ENCODE measurements at regions not wholly inside any gene's neighbourhood (a gene's known extent, or its start where the extent isn't known, plus 50 kb on each side); places are given as distances from the start of the nearest gene placed in this dataset.
"Not testable (repeated sequence)": the region's sequence is repeated elsewhere in the genome, so short reads cannot be mapped to it uniquely, and the experiment has no call there.

DNA sequence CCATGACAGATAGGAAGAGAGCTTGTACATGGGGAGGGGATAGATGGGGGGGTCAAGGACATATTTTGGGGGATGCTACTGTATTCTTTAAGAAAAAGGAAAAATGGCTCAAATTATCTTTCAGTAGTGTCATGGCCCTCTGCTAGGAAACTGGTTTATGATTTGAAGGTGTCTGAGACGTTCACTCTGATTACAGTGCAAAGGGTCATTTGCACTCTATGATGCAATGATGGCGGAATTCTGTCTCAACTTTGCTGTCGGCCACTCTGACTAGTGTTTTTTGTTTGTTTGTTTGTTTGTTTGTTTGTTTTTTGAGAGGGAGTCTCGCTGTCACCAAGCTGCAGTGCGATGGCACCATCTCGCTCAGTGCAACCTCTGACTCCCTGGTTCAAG is 180.0 kb downstream of the SOX4 start:
- no peak for DNase-seq

DNA sequence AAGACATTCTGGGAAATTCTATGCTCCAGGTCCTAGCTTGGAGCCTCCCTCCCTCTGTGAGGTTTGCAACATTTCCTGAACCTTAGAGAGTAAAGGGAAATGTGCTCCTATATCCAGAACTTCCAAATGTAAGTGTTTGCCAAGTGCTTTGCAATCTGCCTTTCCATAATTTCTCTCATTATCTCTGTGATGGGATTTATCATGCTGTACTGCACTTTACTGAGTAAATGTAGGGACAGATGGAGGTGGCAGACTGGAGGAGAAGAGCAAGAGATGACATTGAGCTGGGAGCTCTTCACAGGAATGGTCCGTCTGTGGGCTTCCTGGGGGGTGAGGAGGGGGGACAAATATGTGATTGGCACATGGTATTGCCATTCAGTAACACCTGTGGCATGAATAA is 184.3 kb downstream of the SOX4 start:
- DNase-seq, result no peak

DNA sequence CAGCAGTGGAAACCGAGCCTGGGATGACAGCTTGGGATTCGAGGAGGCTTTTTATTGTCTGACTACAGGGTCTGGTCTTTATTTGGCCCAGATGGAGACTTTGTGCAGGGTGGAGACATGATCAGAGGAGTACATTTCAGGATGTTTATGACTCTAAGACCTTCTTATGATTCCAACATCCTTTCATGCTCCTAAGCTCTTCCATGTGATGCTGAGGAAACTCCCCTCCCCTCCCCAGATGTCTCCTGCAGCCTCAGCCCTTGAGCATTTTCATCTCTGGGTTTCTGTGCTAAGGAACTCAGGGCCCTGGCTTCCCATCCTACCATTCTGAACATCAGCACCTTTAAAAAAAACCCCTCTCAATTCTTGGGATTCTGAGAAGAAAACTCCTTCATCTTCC is 186.6 kb downstream of the SOX4 start:
- no peak for DNase-seq

DNA sequence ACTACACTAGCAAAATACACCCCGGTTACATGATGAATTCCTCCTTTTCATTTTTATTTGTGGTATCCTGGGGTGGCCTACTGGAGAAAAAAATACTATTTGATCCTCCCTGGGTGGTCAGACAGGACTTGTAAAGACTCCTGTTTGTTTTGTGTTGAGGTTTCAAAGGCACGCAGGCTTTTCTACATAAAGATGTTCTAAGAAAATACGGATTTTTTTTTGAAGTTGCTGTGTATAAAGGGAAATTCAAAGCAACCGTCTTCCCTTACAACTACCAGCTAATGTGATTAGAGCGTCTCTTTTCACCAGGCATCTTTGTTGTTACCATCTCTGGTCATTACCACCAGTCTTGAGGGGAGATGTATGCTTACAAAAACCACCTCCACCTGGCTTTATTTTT is 187.1 kb downstream of the SOX4 start:
- no peak for DNase-seq

DNA sequence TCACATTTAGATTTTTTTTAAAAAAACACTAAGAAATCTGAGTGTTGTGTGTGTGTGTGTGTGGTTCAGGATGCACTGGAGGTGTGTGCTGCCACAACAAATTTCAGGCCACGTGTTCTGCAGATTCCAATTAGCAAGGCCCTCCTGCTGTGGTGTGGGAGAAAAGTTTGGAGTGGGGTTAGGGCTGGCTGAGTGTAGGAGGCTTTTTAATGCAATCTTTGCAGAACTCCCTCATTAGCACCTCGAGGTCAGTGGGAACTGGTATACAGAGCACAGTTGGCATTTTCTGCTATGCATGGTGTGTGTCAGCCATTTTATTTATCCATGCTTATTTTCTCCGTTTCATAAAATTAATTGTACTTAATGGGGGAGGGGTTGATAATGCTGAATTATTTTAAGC is 187.6 kb downstream of the SOX4 start:
- DNase-seq, result no peak

DNA sequence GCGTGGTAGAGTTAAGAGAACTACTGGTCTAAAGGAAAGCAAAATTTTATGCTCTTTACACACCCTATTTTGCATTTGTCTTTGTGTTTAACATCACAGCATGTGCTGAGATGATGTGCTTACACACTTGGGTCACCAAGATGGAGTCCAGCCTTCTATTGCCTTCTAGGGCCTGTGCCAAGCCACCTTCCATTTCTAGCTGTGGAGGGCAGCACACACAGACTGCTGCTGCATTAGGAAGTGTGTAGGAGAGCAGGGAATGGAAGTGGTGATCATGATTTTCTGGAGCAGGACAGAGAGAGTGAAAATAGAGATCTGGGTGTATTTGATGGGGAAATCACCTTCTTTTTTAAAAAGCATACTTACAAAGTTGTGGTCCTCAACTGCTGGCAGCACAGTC is 191.6 kb downstream of the SOX4 start:
- no peak for DNase-seq

DNA sequence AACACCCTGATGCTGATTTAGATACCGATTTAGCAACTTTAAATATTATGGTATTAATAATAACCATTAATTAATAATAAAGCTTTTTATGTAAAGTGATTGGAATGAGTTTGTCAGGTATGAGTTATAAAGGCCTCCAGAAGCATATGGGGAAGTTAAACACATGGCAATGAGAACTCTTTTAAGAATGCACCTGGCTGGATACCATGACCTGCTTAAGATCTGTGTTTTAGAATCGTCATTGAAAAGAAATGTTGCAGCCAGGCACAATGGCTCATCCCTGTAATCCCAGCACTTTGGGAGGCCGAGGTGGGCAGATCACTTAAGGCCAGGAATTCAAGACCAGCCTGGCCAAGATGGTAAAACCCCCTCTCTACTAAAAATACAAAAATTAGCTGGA is 197.5 kb downstream of the SOX4 start:
- no peak for DNase-seq

DNA sequence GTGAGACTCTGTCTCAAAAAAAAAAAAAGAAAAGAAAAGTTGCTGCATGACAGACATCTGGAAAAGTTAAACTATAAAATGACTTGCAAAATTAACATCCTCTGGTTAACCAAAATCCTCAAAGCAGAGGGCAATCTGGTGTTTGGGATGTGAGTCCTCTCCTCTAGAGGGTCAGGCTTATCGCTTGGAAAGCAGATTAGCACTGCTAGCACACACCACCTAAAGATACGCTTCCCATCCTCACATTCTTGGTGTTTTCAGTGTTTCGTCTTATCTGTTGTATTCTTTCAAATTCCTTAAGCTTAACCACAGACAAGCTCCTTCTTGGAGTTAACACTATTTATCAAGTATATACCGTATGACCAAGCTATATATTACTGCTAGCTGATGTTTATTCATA is 198.0 kb downstream of the SOX4 start:
- no peak for DNase-seq

DNA sequence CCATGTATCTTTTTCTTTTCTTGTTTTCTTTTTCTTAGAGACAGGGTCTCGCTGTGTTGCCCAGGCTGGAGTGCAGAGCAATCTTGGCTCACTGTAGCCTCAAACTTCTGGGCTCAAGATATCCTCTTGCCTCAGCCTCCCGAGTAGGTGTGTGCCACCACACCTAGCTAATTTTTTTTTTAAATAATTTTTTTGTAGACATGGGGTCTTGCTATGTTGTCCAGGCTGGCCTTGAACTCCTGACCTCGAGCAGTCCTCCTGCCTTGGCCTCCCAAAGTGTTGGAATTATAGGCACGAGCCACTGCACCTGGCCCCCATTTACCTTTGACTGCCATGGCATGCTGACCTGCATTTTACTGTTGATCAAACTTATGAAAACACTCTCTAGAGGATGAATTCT is 198.6 kb downstream of the SOX4 start:
- DNase-seq, result no peak

DNA sequence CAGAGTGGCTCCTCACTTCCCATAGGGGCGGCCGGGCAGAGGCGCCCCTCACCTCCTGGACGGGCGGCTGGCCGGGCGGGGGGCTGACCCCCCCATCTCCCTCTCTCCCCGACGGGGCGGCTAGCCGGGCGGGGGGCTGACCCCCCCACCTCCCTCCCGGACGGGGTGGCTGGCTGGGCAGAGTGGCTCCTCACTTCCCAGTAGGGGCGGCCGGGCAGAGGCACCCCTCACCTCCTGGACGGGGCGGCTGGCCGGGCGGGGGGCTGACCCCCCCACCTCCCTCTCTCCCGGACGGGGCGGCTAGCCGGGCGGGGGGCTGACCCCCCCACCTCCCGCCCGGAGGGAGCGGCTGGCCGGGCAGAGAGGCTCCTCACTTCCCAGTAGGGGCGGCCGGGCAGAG is 203.4 kb downstream of the SOX4 start:
- DNase-seq, result not testable (repeated sequence)

DNA sequence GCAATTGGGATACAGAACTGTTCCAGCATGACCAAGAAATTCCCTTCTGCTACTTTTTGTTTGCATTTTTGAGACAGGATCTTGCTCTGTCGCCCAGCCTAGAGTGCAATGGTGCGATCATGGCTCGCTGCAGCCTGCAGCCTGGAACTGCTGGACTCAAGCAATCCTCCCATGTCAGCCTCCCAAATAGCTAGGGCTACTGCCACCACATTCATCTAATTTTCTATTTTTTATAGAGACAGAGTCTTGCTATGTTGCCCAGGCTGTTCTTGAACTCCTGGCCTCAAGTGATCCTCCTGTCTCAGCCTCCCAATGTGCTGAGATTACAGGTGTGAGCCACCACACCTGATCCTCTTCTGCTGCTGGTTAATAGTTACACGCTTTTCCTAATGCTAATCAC is 204.9 kb downstream of the SOX4 start:
- no peak for DNase-seq

DNA sequence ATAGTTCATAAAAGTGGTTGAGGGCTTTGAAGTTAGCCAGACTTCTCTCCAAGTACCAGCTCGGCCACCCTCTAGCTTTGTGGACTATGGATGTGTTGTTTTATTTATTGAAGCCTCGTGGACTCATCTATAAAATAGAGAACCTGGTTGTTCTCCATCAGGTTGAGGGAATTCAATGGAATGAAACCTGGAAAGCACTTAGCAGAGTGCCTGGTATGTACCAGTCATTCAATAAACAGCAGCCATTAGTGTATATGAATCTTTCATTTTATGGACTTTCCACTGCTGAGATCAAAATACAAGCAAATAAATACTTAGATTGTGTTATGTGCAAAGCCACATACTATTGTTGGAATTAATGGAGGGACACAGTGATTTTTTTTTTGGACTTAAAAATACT is 206.8 kb downstream of the SOX4 start:
- DNase-seq, result no peak

DNA sequence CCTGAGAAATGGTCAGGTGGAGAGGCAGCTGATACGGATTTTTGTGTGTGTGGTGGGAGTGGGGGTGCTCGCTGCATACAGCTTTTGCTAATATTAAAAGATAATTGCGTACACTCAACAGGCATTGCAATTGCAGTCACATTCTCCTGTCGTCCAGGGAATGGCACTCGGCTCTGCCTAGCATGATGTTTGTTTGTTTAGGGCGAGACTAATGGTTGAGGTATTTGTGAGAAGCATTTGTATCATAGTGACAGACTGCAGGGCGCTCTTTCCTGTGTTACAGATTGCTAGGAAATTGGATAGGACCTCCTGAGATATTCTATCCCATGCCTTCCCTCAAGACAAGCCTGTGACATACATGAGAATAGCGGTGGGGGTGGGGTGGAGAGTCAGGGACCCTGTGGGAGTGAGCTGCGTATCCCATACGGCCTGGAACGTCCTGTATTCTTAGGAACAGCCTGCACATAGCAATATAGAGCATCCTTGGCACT is 207.4 kb downstream of the SOX4 start:
- no peak for DNase-seq

DNA sequence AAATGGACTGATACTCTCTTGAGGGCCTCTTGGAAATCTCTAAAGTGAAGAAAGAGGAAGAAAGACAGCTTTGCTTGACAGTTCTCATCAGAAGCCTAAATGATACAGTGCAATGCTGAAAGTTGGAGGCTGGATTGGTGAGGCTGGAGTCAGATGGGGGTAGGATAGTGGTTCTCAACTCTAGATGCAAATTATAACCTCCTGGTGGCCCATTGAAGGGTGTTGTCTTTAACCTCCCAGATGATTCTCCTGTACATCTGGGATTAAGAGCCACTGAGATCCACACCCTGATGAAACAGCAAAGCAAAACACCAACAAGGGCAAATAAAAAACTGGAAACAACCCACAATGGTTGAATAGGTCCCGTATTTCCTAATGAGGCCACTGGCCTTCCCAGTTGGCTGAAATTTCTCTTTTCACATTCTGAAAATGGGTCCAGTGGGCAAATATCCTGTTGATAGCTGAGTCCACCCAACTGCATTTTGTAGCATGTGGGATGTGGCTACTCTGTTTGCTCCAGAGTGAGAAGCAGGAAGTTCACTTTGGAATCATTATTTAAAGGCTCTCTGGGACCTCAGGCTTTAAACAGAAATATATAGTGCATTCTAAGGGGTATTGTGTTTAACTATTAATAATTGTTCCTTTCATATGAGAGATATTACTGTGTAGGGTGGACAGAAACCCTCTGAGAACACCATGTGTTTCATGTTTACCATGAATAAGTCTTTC is 208.1 kb downstream of the SOX4 start:
- DNase-seq, result no peak

DNA sequence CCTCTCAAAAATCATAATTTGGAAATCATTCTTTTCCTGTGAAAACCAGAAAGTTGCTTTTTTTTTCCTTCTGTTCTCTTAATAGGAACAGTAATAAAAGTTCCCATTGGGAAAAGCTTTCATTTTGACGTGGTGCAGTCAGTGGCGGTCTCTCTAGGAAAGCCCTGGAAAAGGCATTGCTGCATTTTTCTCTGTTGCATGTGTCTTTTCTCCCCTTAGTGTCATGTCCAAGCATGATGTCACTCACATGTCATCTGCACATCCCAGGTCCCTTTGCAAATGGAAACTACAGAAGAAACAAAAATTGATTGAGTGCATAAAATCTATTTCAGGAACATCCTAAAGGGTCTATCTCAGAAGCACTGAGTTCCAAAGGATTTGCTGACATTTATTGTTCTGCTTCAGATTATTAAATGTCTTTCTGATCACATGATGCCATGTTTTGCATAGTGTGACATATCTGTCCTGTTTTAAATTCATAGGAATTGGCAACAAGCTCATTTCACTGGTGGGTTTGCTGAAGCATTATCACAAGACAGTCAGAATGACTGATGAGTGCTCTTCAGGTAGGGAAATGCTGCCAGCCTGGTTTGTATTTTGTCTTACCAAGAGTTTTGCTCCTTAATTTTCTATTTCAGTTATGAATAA is 208.7 kb downstream of the SOX4 start:
- no peak for DNase-seq

DNA sequence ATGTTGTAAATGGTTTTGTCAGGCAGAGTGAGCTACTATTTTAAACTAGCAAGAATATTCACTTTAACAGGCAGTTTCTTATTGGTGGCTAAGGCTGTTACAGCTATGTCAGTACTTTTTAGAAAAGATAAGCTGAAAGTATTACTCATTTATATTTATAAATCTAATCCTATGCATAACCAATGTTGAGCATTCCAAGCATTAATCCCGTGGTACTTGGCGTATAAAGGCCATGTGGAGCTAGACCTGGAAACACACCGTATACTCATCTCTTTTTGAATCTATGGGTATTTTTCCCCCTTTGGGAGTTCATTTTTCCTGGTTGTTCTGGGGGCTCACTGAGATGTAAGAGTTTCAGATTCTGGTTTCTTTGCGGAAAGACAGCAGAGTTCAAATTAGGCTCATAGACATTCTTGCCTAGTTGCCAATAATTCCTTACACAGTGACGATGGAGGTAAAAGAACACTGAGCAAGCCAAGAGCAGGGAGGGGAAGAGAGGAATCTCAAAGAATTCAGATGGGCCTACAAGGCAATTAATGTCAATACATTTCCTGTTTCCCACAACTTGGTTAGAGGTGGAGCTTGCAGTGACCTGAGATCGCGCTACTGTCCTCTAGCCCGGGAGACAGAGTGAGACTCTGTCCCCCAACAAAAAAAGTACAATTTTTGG is 211.5 kb downstream of the SOX4 start:
- DNase-seq, result no peak

DNA sequence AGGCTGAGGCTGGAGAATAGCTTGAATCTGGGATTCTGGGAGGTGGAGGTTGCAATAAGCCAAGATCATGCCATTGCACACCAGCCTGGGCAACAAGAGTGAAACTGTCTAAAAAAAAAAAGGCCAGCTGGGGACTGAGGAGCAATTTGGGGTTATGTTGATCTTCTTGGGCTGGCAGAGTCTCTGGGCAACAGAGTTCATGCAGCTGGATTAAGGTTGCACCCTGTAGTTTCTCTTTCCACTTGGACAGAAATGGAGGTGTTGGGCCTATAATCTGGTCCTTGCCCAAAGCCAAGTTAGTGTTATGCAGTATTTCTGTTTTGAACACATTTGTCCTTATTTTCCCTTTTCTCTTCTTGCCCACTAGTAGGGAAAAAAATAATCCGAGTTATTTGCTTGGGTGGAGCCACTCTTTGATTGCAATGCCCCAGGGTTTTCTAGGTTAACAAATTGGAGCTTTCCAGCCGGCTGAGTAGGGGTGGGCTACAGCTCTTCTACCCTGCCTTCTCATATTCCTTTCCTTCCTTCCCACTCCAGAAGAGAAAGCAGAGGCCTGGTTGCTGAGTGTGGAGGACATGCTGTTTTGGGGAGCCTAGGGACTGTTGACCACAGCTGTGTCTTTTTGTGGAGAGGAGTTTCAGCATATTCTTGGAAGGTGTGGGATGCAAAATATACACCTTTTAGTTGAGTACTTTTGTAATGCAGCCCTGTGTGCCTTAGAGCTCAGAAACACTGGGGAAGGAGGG is 213.9 kb downstream of the SOX4 start:
- no peak for DNase-seq

DNA sequence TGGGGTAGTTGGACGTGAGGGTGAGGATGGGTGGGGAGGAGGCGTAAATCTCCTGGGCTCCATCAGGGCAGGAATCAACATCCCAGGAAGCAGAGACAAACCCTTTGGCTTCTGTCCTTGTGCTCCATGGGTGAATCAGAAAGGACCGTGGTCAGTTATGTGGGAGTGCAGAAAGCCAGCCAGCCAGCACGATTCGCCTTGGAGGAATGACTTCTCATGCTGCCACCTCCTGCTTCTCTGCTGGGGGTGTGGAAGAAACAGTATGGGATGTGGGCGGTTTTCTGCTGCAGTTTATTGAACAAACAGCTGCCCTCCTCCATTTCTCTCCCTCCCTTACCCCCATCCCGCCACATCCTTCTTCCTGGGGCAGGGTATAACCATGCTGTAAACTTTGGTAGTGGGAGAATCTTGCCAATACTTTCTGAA is 214.5 kb downstream of the SOX4 start:
- DNase-seq, result no peak

DNA sequence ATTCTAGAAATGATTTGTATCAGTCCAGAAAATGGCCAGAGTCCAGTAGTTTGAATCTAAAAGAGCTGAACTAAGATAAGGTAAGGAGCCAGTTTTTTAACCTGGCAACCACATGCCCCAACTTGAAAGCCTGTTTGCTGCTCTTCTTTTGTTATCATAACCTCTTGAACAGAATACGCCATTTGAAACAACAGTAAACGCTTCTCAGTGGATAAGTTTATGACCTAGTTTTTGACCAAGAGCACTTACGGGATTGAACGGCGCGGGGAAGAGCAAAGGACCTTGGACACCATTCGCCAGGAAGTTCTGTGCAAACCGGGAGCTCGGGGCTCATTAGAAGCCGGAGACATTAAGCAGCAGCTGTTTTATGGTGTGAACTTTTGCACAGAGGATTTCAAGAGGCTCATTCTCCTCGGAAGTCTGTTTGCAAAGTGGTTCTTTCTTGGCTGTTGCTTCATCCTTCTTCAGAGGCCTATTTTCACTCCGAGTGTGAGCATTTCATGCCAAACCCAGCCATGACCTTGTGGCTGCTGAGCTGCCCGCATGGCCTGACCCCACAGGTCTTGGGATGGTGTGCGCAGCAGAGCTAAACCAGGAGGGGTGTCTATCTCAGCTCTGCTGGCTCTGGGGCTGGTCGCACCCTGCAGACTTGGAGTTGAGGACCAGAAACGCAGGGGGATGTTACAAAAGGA is 215.1 kb downstream of the SOX4 start:
- no peak for DNase-seq

DNA sequence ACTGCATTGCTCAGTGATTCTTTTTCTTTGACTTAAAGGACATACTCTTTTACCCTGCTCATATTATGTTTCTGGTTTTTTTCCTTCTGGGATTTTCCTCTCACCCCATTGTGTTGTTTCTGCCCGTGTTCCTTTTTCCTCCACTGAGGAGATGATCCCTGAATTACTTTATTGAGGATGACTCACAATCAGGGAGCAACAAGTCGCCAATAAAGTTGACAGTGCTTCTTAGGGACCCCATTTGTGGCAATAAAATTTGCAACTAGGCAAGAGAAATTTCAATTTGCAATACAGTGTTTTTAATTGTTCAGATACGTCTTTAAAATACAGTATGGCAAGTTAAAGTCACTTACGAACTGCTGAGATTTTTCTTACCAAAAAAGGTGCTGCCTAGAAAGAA is 217.9 kb downstream of the SOX4 start:
- DNase-seq, result no peak

DNA sequence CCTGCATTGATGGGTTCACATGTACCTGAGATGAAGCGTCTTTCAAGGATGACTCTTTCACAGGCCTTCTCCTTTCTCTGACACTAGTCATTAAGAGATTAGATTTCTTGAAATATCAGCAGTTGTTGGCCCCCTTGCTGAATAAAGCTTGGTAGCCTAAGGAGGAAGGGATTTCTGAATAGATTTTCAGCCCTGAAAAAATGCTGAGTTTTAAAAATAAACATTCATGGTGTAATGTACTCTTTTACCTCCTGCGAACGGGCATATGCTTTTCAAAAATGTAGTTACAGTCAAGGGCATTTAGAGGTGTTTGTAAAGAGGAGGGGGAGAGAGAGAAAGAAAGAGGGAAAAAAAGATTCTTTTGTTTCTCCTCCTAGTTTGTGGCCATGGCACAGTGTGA is 222.7 kb downstream of the SOX4 start:
- no peak for DNase-seq

DNA sequence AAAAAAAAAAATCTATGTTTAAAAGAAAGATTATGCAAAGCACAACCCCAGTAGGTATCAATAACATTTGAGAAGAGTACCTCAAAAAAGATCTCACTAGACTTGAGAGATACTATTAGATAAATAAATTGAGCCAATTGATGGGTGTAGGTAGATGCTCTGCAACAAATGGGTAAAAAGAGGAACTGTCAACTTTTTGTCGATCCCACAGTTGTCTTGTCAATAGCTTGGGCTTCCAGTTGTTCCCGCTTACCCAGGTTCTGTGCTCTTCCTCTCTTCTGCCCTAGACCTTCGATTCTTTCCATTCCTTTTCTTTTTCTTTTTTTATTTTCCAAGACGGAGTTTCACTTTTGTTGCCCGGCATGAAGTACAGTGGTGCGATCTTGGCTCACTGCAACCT is 226.9 kb downstream of the SOX4 start:
- no peak for DNase-seq

DNA sequence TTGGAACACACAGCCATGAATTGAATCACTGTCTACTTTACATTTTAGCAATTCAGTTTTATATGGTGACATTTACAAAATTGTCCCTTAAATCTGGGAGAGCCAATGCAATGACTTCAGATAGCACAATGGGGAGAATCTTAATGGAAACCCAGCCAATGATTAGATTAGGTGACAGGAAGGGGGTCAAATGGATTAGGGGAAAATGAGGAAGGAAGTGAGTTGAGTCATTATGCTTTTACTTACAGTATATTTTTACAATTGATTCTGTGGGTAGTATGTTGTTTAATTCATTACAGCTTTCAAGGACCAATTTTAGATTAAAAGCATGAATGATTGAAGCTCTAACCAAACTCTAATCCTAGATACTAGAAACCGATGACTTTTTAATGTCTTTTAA is 229.8 kb downstream of the SOX4 start:
- no peak for DNase-seq
